A204.1 (cell line): ENCODE measurements at regions not wholly inside any gene's neighbourhood (a gene's known extent, or its start where the extent isn't known, plus 50 kb on each side); places are given as distances from the start of the nearest gene placed in this dataset.
"Not testable (repeated sequence)": the region's sequence is repeated elsewhere in the genome, so short reads cannot be mapped to it uniquely, and the experiment has no call there.

Experiments used
- FAIRE-seq: peaks from 2 replicates; lab custom pipeline; 2012; peaks lifted over from hg19 to GRCh38; lab: Jason Lieb, UNC

- no peak for FAIRE-seq
These were observed 804.1 kb upstream of the CITED2 start for GRCh38 chr6:140178520-140178919.

GRCh38 chr6:140176306-140176705, 801.9 kb upstream of the CITED2 start:
- no peak for FAIRE-seq

- FAIRE-seq: no peak
These were observed 801.0 kb upstream of the CITED2 start for GRCh38 chr6:140175486-140175885.

- FAIRE-seq: no peak
These were observed 800.1 kb upstream of the CITED2 start for GRCh38 chr6:140174524-140174923.

GRCh38 chr6:140168365-140168764, 793.9 kb upstream of the CITED2 start:
- no peak for FAIRE-seq

GRCh38 chr6:140160909-140161308, 786.5 kb upstream of the CITED2 start:
- FAIRE-seq: peak; percentile 80

- FAIRE-seq: no peak
These were observed 786.0 kb upstream of the CITED2 start for GRCh38 chr6:140160494-140160893.

GRCh38 chr6:140156131-140156530, 781.7 kb upstream of the CITED2 start:
- no peak for FAIRE-seq

- no peak for FAIRE-seq
These were observed 781.1 kb upstream of the CITED2 start for GRCh38 chr6:140155451-140156126.

- no peak for FAIRE-seq
These were observed 779.3 kb upstream of the CITED2 start for GRCh38 chr6:140153703-140154102.

- not testable (repeated sequence) for FAIRE-seq
These were observed 773.7 kb upstream of the CITED2 start for GRCh38 chr6:140147825-140148814.

GRCh38 chr6:140140891-140141290, 766.4 kb upstream of the CITED2 start:
- FAIRE-seq: peak; percentile 76

GRCh38 chr6:140138311-140139010, 764.0 kb upstream of the CITED2 start:
- no peak for FAIRE-seq

- no peak for FAIRE-seq
These were observed 759.8 kb upstream of the CITED2 start for GRCh38 chr6:140134224-140134623.

GRCh38 chr6:140130074-140130473, 755.6 kb upstream of the CITED2 start:
- FAIRE-seq: no peak

GRCh38 chr6:140124498-140124897, 750.0 kb upstream of the CITED2 start:
- no peak for FAIRE-seq

- no peak for FAIRE-seq
These were observed 733.7 kb upstream of the CITED2 start for GRCh38 chr6:140108167-140108566.

GRCh38 chr6:140107216-140107615, 732.8 kb upstream of the CITED2 start:
- no peak for FAIRE-seq

- no peak for FAIRE-seq
These were observed 731.4 kb upstream of the CITED2 start for GRCh38 chr6:140105857-140106256.

- FAIRE-seq: no peak
These were observed 730.8 kb upstream of the CITED2 start for GRCh38 chr6:140105241-140105640.

- peak; percentile 35 for FAIRE-seq
These were observed 727.4 kb upstream of the CITED2 start for GRCh38 chr6:140101818-140102217.

GRCh38 chr6:140101367-140101766, 726.9 kb upstream of the CITED2 start:
- no peak for FAIRE-seq

- no peak for FAIRE-seq
These were observed 721.1 kb upstream of the CITED2 start for GRCh38 chr6:140095532-140095931.
